PC-9 (cell line): ENCODE measurements at regions not wholly inside any gene's neighbourhood (a gene's known extent, or its start where the extent isn't known, plus 50 kb on each side); places are given as distances from the start of the nearest gene placed in this dataset.

ENCODE experiments used
- BruUV-seq: library from RNA; stranded (reverse); fragments of 400-500 nt; replicated peaks from 2 replicates; lab custom pipeline; 2021; lab: Mats Ljungman, UMichigan
- CTCF ChIA-PET: fragments of 300-600 bp; sonication (Branson Sonifier 250); formaldehyde crosslinking; loops from one replicate; lab custom pipeline; 2022; ENCODE audit warnings: antibody characterized with exemption; lab: Charles Lee
- POLR2A ChIA-PET: fragments of 300-600 bp; sonication (Branson Sonifier 250); formaldehyde crosslinking; loops from one replicate; lab custom pipeline; 2022; ENCODE audit warnings: antibody characterized with exemption; ENCODE audit not compliant: unreplicated experiment; lab: Charles Lee
- DNase-seq, 2 experiments: peaks; one replicate each; pipeline versions ENCODE4 v3.0.0 to v3.0.0-alpha.2; 2015 to 2022; ENCODE audit warnings: mixed read lengths in 1 of 2
- H2AFZ ChIP-seq: fragments of 200-600 bp; sonication (generic); 2 replicates; pipeline ENCODE4 v1.8.1; 2017; ENCODE audit warnings: antibody characterized with exemption
- H3F3A ChIP-seq: fragments of 200-600 bp; sonication (generic); 2 replicates; pipeline ENCODE4 v1.8.1; 2017; ENCODE audit warnings: antibody characterized with exemption, mild to moderate bottlenecking, low read depth; ENCODE audit not compliant: insufficient read depth
- H3K27ac ChIP-seq: fragments of 200-600 bp; sonication (generic); 2 replicates; pipeline ENCODE4 v1.6.1; 2016; ENCODE audit warnings: mixed run types
- H3K27me3 ChIP-seq: fragments of 200-600 bp; sonication (generic); 2 replicates; pipeline ENCODE4 v1.6.1; 2016; ENCODE audit warnings: low read depth, mixed run types; ENCODE audit not compliant: insufficient read depth
- H3K36me3 ChIP-seq: fragments of 200-600 bp; sonication (generic); 2 replicates; pipeline ENCODE4 v1.6.1; 2016; ENCODE audit warnings: low read depth, mixed run types
- H3K4me1 ChIP-seq: fragments of 200-600 bp; sonication (generic); replicated peaks from 2 replicates; pipeline ENCODE4 v1.6.1; 2016; ENCODE audit warnings: mixed run types; ENCODE audit not compliant: insufficient read depth
- H3K4me2 ChIP-seq: fragments of 200-600 bp; sonication (generic); 2 replicates; pipeline ENCODE4 v1.6.1; 2017; ENCODE audit warnings: mixed run types
- H3K4me3 ChIP-seq: fragments of 200-600 bp; sonication (generic); 2 replicates; pipeline ENCODE4 v1.6.1; 2016; ENCODE audit warnings: mixed run types
- H3K79me2 ChIP-seq: fragments of 200-600 bp; sonication (generic); 2 replicates; pipeline ENCODE4 v1.6.1; 2017; ENCODE audit warnings: low read depth, mixed run types
- H3K9me2 ChIP-seq: fragments of 200-600 bp; sonication (generic); 2 replicates; pipeline ENCODE4 v1.8.1; 2017; ENCODE audit warnings: mild to moderate bottlenecking; ENCODE audit not compliant: insufficient read depth
- H3K9me3 ChIP-seq: fragments of 200-600 bp; sonication (generic); 2 replicates; pipeline ENCODE4 v1.8.1; 2016; ENCODE audit warnings: low read depth; ENCODE audit not compliant: insufficient read depth
- H4K20me1 ChIP-seq: fragments of 200-600 bp; sonication (generic); 2 replicates; pipeline ENCODE4 v1.8.1; 2017; ENCODE audit not compliant: insufficient read depth
- EZH2 ChIP-seq: fragments of 200-600 bp; sonication (generic); IDR thresholded peaks from 2 replicates; pipeline ENCODE4 v1.8.0; 2017; ENCODE audit warnings: antibody characterized with exemption, low read depth
- intact Hi-C: fragments of 100-400 bp; cut with micrococcal nuclease; formaldehyde crosslinking; loops from one replicate; pipeline ENCODE4 v1.10.0; 2022; ENCODE audit not compliant: unreplicated experiment
- TF ChIP-seq, protein P1 (sequence below): fragments of 200-600 bp; sonication (generic); conservative IDR thresholded peaks from 2 replicates; pipeline ENCODE4 v1.6.1; 2017; ENCODE audit warnings: mixed run types, antibody characterized with exemption, mild to moderate bottlenecking, moderate library complexity

- BruUV-seq, result no TSS peak
- no peaks in the 10 kb centered on the region for H3F3A ChIP-seq
- H3K27me3 ChIP-seq, result peaks cover 11% of the 10 kb centered on the region
- H3K9me3 ChIP-seq, result no peaks in the 10 kb centered on the region
- H4K20me1 ChIP-seq, result no peaks in the 10 kb centered on the region
- CTCF ChIA-PET, result interaction anchor here (0.5 kb wide), 1 partner anchor 310 kb away, joined by 3 read pairs; no protein-coding TSS in a partner anchor
- H3K4me1 ChIP-seq, result no peaks in the 10 kb centered on the region
- no peak for TF ChIP-seq EZH2
- TF ChIP-seq, protein P1, sequence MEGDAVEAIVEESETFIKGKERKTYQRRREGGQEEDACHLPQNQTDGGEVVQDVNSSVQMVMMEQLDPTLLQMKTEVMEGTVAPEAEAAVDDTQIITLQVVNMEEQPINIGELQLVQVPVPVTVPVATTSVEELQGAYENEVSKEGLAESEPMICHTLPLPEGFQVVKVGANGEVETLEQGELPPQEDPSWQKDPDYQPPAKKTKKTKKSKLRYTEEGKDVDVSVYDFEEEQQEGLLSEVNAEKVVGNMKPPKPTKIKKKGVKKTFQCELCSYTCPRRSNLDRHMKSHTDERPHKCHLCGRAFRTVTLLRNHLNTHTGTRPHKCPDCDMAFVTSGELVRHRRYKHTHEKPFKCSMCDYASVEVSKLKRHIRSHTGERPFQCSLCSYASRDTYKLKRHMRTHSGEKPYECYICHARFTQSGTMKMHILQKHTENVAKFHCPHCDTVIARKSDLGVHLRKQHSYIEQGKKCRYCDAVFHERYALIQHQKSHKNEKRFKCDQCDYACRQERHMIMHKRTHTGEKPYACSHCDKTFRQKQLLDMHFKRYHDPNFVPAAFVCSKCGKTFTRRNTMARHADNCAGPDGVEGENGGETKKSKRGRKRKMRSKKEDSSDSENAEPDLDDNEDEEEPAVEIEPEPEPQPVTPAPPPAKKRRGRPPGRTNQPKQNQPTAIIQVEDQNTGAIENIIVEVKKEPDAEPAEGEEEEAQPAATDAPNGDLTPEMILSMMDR, result no peak
- no peaks in the 10 kb centered on the region for H3K79me2 ChIP-seq
- no peak for DNase-seq
- H3K27ac ChIP-seq, result no peak overlapping the region
- H2AFZ ChIP-seq, result no peak overlapping the region
- no peak overlapping the region for H3K4me3 ChIP-seq
- H3K9me2 ChIP-seq, result no peaks in the 10 kb centered on the region
- H3K4me2 ChIP-seq, result no peak overlapping the region
- no peaks in the 10 kb centered on the region for H3K36me3 ChIP-seq
- intact Hi-C loops, result no loop called here
- POLR2A ChIA-PET, result no interaction called here
These were observed 54.1 kb upstream of the MARCHF11 start for GRCh38 chr5:16233730-16234129.

- Histone ChIP-seq H2AFZ (no peak overlapping the region), H3K4me3 (no peak overlapping the region), H3K4me1 (no peaks in the 10 kb centered on the region), H3K36me3 (no peaks in the 10 kb centered on the region), H3F3A (no peaks in the 10 kb centered on the region), H3K4me2 (no peak overlapping the region), H3K9me3 (no peaks in the 10 kb centered on the region), H3K27me3 (peaks cover 25% of the 10 kb centered on the region), H3K9me2 (no peaks in the 10 kb centered on the region), H3K27ac (no peak overlapping the region), H4K20me1 (no peaks in the 10 kb centered on the region), H3K79me2 (no peaks in the 10 kb centered on the region)
- POLR2A ChIA-PET, result no interaction called here
- BruUV-seq, result no TSS peak
- intact Hi-C loops, result no loop called here
- no peak for DNase-seq
- CTCF ChIA-PET, result no interaction called here
- no peak for TF ChIP-seq EZH2
- TF ChIP-seq, protein P1, result no peak
These were observed 49.9 kb upstream of the MARCHF11 start for GRCh38 chr5:16229357-16229940.
